HUES48 (cell line): ENCODE measurements at regions not wholly inside any gene's neighbourhood (a gene's known extent, or its start where the extent isn't known, plus 50 kb on each side); places are given as distances from the start of the nearest gene placed in this dataset.

ENCODE experiments used
- H3K27ac ChIP-seq: one replicate; pipeline ENCODE4 v1.7.0; 2013; ENCODE audit warnings: low read depth, low read length, inconsistent platforms
- H3K27me3 ChIP-seq: 2 replicates; pipeline ENCODE4 v1.6.1; 2013; ENCODE audit warnings: mild to moderate bottlenecking, low read length; ENCODE audit not compliant: control insufficient read depth, insufficient read depth
- H3K36me3 ChIP-seq: 2 replicates; pipeline ENCODE4 v1.6.1; 2013; ENCODE audit warnings: low read length; ENCODE audit not compliant: control insufficient read depth, insufficient read depth
- H3K4me1 ChIP-seq: 2 replicates; pipeline ENCODE4 v1.6.1; 2013; ENCODE audit warnings: mild to moderate bottlenecking, low read length; ENCODE audit not compliant: control insufficient read depth, insufficient read depth
- H3K4me3 ChIP-seq: 2 replicates; pipeline ENCODE4 v1.5.1; 2013; ENCODE audit warnings: mild to moderate bottlenecking, low read depth, low read length
- H3K9ac ChIP-seq: 2 replicates; pipeline ENCODE4 v1.6.1; 2013; ENCODE audit warnings: mild to moderate bottlenecking, low read depth, low read length, moderate library complexity
- H3K9me3 ChIP-seq: 2 replicates; pipeline ENCODE4 v1.6.1; 2013; ENCODE audit warnings: low read length; ENCODE audit not compliant: control insufficient read depth, insufficient read depth

GRCh38 chr13:58721273-58721672, 1089.7 kb downstream of the PCDH17 start:
- H3K9ac ChIP-seq, result no peak overlapping the region
- no peaks in the 10 kb centered on the region for H3K9me3 ChIP-seq
- H3K27me3 ChIP-seq, result no peaks in the 10 kb centered on the region
- H3K4me1 ChIP-seq, result peaks cover 8% of the 10 kb centered on the region
- H3K4me3 ChIP-seq, result no peak overlapping the region; the same call in 1 of the 2 replicates
- H3K36me3 ChIP-seq, result no peaks in the 10 kb centered on the region
- no peak overlapping the region for H3K27ac ChIP-seq

- H3K9ac ChIP-seq, result no peak overlapping the region
- H3K9me3 ChIP-seq, result no peaks in the 10 kb centered on the region
- no peaks in the 10 kb centered on the region for H3K27me3 ChIP-seq
- H3K36me3 ChIP-seq, result no peaks in the 10 kb centered on the region
- no peak overlapping the region for H3K27ac ChIP-seq
- H3K4me1 ChIP-seq, result peaks cover 28% of the 10 kb centered on the region
- H3K4me3 ChIP-seq, result no peak overlapping the region
Observed at GRCh38 chr13:58728126-58728525, 1096.6 kb downstream of the PCDH17 start.

GRCh38 chr13:58729361-58729760, 1097.8 kb downstream of the PCDH17 start:
- H3K9me3 ChIP-seq, result no peaks in the 10 kb centered on the region
- H3K4me3 ChIP-seq, result no peak overlapping the region

GRCh38 chr13:58744686-58745085, 1113.1 kb downstream of the PCDH17 start:
- no peak overlapping the region for H3K4me3 ChIP-seq
- no peaks in the 10 kb centered on the region for H3K4me1 ChIP-seq
- no peaks in the 10 kb centered on the region for H3K36me3 ChIP-seq
- no peak overlapping the region for H3K9ac ChIP-seq
- no peaks in the 10 kb centered on the region for H3K9me3 ChIP-seq
- no peaks in the 10 kb centered on the region for H3K27me3 ChIP-seq
- H3K27ac ChIP-seq, result no peak overlapping the region

More at GRCh38 chr13:58729361-58729760, 1097.8 kb downstream of the PCDH17 start:
- H3K27me3 ChIP-seq, result no peaks in the 10 kb centered on the region
- H3K36me3 ChIP-seq, result no peaks in the 10 kb centered on the region
- H3K27ac ChIP-seq, result no peak overlapping the region
- peaks cover 28% of the 10 kb centered on the region for H3K4me1 ChIP-seq
- H3K9ac ChIP-seq, result no peak overlapping the region

- Histone ChIP-seq H3K27ac (no peak overlapping the region), H3K4me3 (no peak overlapping the region), H3K27me3 (no peaks in the 10 kb centered on the region), H3K9ac (no peak overlapping the region), H3K4me1 (no peaks in the 10 kb centered on the region), H3K9me3 (no peaks in the 10 kb centered on the region), H3K36me3 (no peaks in the 10 kb centered on the region)
Observed at GRCh38 chr13:58767566-58767965, 1136.0 kb downstream of the PCDH17 start.

GRCh38 chr13:58773280-58773859, 1141.8 kb downstream of the PCDH17 start:
- no peaks in the 10 kb centered on the region for H3K9me3 ChIP-seq
- no peaks in the 10 kb centered on the region for H3K27me3 ChIP-seq
- no peaks in the 10 kb centered on the region for H3K36me3 ChIP-seq
- no peak overlapping the region for H3K27ac ChIP-seq
- no peak overlapping the region for H3K9ac ChIP-seq
- no peak overlapping the region for H3K4me3 ChIP-seq
- no peaks in the 10 kb centered on the region for H3K4me1 ChIP-seq

- no peaks in the 10 kb centered on the region; the same call in 1 of the 2 replicates for H3K4me1 ChIP-seq
- H3K36me3 ChIP-seq, result no peaks in the 10 kb centered on the region
- no peaks in the 10 kb centered on the region for H3K9me3 ChIP-seq
- no peaks in the 10 kb centered on the region for H3K27me3 ChIP-seq
- no peak overlapping the region for H3K9ac ChIP-seq
- H3K27ac ChIP-seq, result no peak overlapping the region
- H3K4me3 ChIP-seq, result no peak overlapping the region
Observed at GRCh38 chr13:58782736-58783135, 1151.2 kb downstream of the PCDH17 start.

- Histone ChIP-seq H3K4me1 (peaks cover 21% of the 10 kb centered on the region), H3K27me3 (no peaks in the 10 kb centered on the region), H3K27ac (no peak overlapping the region), H3K9ac (no peak overlapping the region), H3K36me3 (no peaks in the 10 kb centered on the region), H3K9me3 (no peaks in the 10 kb centered on the region), H3K4me3 (no peak overlapping the region)
Observed at GRCh38 chr13:58792854-58793253, 1161.3 kb downstream of the PCDH17 start.

GRCh38 chr13:58795715-58796114, 1164.2 kb downstream of the PCDH17 start:
- Histone ChIP-seq H3K9me3 (no peaks in the 10 kb centered on the region), H3K4me1 (peaks cover 7% of the 10 kb centered on the region), H3K9ac (no peak overlapping the region), H3K27me3 (no peaks in the 10 kb centered on the region), H3K4me3 (no peak overlapping the region), H3K27ac (no peak overlapping the region), H3K36me3 (no peaks in the 10 kb centered on the region)

GRCh38 chr13:58804832-58805231, 1173.3 kb downstream of the PCDH17 start:
- Histone ChIP-seq H3K4me1 (no peaks in the 10 kb centered on the region), H3K9me3 (no peaks in the 10 kb centered on the region), H3K27me3 (no peaks in the 10 kb centered on the region), H3K27ac (no peak overlapping the region), H3K36me3 (no peaks in the 10 kb centered on the region), H3K9ac (no peak overlapping the region), H3K4me3 (no peak overlapping the region)

GRCh38 chr13:58806401-58806800, 1174.9 kb downstream of the PCDH17 start:
- Histone ChIP-seq H3K4me1 (no peaks in the 10 kb centered on the region), H3K27me3 (no peaks in the 10 kb centered on the region), H3K9ac (no peak overlapping the region), H3K9me3 (no peaks in the 10 kb centered on the region), H3K4me3 (no peak overlapping the region), H3K36me3 (no peaks in the 10 kb centered on the region), H3K27ac (no peak overlapping the region)
